Immature natural killer cell (primary cell): ENCODE measurements at regions not wholly inside any gene's neighbourhood (a gene's known extent, or its start where the extent isn't known, plus 50 kb on each side); places are given as distances from the start of the nearest gene placed in this dataset.

ENCODE experiments used
- DNase-seq, 3 donors: peaks; one replicate each; pipeline ENCODE4 v3.0.0; 2022; ENCODE audit warnings: mixed read lengths in 1 of 3
- H3K27ac Mint-ChIP-seq, 6 donors: one replicate each; pipeline ENCODE4 v1.8.0; 2020; ENCODE audit warnings: mixed read lengths in 6 of 6, mild to moderate bottlenecking in 5 of 6, inconsistent platforms in 4 of 6, moderate library complexity in 3 of 6
- H3K27me3 Mint-ChIP-seq, 3 donors: one replicate each; pipeline ENCODE4 v1.8.0; 2020 to 2021; ENCODE audit warnings: low read depth in 3 of 3, mild to moderate bottlenecking in 3 of 3, mixed read lengths in 3 of 3, moderate library complexity in 3 of 3, inconsistent platforms in 1 of 3
- H3K36me3 Mint-ChIP-seq, 3 donors: one replicate each; pipeline ENCODE4 v1.8.0; 2020; ENCODE audit warnings: mixed read lengths in 3 of 3, inconsistent platforms in 2 of 3, mild to moderate bottlenecking in 2 of 3
- H3K4me1 Mint-ChIP-seq, 2 donors: one replicate each; pipeline ENCODE4 v1.8.0; 2020; ENCODE audit warnings: inconsistent platforms in 2 of 2, mild to moderate bottlenecking in 2 of 2, mixed read lengths in 2 of 2, moderate library complexity in 1 of 2
- H3K4me3 Mint-ChIP-seq, 5 donors: one replicate each; pipeline ENCODE4 v1.8.0; 2020; ENCODE audit warnings: mild to moderate bottlenecking in 5 of 5, mixed read lengths in 5 of 5, inconsistent platforms in 3 of 5, moderate library complexity in 3 of 5
- H3K9me3 Mint-ChIP-seq, 6 donors: one replicate each; pipeline ENCODE4 v1.8.0; 2020; ENCODE audit warnings: mild to moderate bottlenecking in 6 of 6, mixed read lengths in 6 of 6, inconsistent platforms in 4 of 6, moderate library complexity in 3 of 6

DNA sequence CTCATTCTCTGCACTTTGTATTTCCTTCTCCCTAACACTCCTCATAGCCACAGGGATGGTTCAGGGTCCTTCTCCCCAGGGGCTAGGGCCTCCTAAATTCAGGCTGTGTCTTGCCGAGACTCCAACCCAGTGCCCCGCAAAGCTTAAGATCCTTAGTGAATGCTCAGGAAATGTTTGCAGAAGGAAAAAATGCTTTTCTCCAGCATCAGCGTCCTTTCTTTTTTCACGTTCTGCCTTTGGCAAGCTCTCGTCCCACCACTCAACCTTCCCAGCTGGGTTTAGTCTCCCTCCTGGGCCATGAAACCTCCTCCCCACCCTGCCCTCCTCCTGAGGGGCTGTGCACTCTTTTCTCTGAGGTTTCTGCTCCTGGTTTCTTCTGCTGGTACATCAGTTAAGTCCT, 503.8 kb upstream of the B3GAT1 start:
- Mint-ChIP-seq H3K4me3 (no peak overlapping the region), H3K36me3 (no peaks in the 10 kb centered on the region), H3K4me1 (no peaks in the 10 kb centered on the region), H3K27me3 (peaks cover 0 to 12% (median 0%) of the 10 kb centered on the region in 3 donors), H3K9me3 (peaks cover 0 to 1% (median 0%) of the 10 kb centered on the region in 6 donors), H3K27ac (no peak overlapping the region)
- DNase-seq, result no peak

DNA sequence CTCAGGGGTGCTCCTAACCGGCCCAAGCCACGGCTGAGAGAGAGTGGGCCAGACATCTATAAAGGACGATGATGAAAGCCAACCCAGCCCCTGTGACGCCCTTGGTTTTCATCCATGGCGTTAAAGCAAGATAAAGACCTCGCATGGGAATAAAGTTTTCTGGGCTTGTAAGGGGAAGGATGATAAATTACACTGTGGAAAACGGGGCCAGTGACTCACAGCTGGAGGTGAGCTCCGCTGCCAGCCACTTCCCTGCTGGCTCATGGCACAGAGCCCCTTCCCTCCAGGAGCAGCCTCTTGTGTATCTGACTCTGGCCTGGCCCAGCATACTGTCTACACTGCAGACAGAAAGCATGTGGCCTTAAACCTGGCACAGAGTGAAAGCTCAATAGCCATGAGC, 503.2 kb upstream of the B3GAT1 start:
- Mint-ChIP-seq H3K27ac (no peak overlapping the region), H3K4me1 (no peaks in the 10 kb centered on the region), H3K36me3 (no peaks in the 10 kb centered on the region), H3K27me3 (peaks cover 0 to 12% (median 0%) of the 10 kb centered on the region in 3 donors), H3K9me3 (peaks cover 0 to 1% (median 0%) of the 10 kb centered on the region in 6 donors), H3K4me3 (no peak overlapping the region)
- no peak for DNase-seq

DNA sequence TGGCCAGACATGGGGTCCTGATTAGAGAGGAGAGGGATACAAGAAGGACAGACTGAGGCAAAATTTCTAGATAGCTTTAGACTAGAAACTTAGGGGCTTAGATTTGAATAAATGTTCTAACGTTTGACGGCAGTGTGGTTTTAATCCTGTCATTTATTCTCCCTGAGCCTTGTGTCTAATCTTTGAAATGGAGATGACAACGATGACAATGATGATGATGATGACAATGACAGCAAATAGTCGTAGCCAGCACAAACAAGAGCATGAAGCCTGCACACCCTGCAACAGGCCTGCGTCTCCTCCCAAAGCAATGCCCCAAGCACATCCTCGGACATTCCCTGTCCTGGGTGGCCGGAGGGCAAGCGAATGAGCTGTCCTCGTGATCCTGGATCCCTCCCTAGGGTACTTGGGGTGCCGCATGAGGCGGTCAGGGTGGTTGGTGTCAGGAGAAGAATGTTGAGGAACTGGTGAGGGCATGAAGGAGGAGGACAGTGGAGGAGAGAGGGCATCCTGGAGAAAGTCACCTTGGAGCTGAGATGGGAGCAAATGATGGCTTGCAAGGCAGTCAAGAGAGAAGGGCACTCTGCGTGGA, 502.1 kb upstream of the B3GAT1 start:
- no peak overlapping the region for H3K4me3 Mint-ChIP-seq
- H3K4me1 Mint-ChIP-seq, result no peaks in the 10 kb centered on the region
- no peak for DNase-seq
- peaks cover 0 to 12% (median 4%) of the 10 kb centered on the region in 3 donors for H3K27me3 Mint-ChIP-seq
- peaks cover 0 to 1% (median 0%) of the 10 kb centered on the region in 6 donors for H3K9me3 Mint-ChIP-seq
- H3K36me3 Mint-ChIP-seq, result no peaks in the 10 kb centered on the region
- H3K27ac Mint-ChIP-seq, result no peak overlapping the region

DNA sequence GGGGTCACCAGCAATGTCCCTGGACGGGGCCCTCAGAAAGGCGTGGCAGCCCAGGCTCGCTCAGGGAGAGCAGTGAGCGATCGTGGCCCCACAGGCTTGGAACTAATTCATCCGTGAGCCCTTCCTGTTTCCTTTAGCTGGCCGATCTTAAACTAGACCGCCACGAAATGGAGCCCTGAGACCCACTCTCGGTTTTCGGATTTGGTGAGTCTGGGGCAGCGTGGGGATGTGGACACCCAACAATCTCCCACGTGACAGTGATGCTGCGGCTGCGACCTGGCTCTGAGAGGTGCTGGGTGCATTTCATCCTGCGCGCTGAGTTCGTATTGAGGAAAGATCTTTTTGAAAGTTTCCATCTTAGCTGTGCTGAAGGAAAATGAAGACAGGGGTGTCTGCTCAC, 501.3 kb upstream of the B3GAT1 start:
- H3K4me1 Mint-ChIP-seq, result no peaks in the 10 kb centered on the region
- no peak overlapping the region for H3K27ac Mint-ChIP-seq
- no peaks in the 10 kb centered on the region for H3K36me3 Mint-ChIP-seq

DNA sequence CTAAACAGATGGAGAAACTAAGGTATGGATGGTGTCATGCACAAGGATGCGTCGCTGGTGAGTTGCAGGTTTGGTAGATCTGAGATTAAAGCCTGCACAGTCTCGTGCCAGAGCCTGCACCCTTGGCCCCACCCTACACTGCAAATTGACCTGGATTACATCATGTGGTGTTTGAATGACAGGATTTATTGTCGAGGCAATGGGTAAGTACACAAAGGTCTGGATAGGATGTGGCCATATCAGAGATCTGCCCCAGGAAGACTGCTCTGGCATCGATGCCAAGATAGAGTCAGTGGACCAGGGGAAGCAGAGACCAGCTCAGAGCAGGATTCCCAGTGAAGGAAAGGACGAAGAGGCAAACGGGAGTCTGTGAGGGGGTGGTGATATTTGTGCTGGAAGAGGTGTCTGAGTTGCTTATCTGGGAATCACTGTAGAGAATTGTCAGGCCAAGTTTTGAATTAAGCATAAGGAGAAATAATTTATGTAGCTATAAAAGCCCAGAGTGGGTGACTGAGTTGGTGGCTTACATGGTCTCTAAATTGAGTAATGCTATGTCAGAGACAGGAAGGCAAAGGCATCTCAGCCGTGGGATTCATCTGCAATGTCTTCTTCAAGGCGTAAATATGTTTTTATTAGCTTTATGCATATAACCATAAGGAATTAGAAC, 499.6 kb upstream of the B3GAT1 start:
- H3K36me3 Mint-ChIP-seq, result no peaks in the 10 kb centered on the region
- H3K27me3 Mint-ChIP-seq, result peaks cover 0 to 17% (median 4%) of the 10 kb centered on the region in 3 donors

More for the DNA sequence above, 501.3 kb upstream of the B3GAT1 start:
- peaks cover 0 to 12% (median 4%) of the 10 kb centered on the region in 3 donors for H3K27me3 Mint-ChIP-seq
- DNase-seq, result no peak
- H3K4me3 Mint-ChIP-seq, result no peak overlapping the region
- H3K9me3 Mint-ChIP-seq, result peaks cover 0 to 1% (median 0%) of the 10 kb centered on the region in 6 donors

DNA sequence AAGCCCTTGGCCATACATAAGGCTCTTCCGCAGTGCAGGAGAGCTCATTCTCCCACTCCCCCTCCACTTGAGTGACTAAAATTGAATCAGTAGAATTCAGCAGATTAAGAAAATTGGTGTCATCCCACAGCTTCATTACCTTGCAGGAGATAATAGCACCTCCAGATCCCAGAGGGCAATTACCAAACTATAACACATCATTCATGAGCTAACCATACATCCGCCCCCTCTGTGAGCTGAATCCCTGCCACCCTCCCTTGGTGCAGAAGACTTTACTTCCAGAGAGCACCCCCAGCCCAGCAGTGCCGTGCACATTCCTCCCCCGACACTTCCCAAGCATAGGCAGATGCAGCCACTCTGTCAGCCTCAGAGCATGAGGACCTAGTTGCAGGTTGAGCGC, 496.5 kb upstream of the B3GAT1 start:
- no peak overlapping the region for H3K27ac Mint-ChIP-seq
- no peaks in the 10 kb centered on the region for H3K4me1 Mint-ChIP-seq
- H3K36me3 Mint-ChIP-seq, result no peaks in the 10 kb centered on the region
- no peak overlapping the region for H3K4me3 Mint-ChIP-seq
- no peak for DNase-seq
- no peaks in the 10 kb centered on the region for H3K9me3 Mint-ChIP-seq
- peaks cover 3 to 15% (median 5%) of the 10 kb centered on the region in 3 donors for H3K27me3 Mint-ChIP-seq

More for the DNA sequence above, 499.6 kb upstream of the B3GAT1 start:
- DNase-seq, result no peak
- Mint-ChIP-seq H3K27ac (no peak overlapping the region), H3K4me3 (no peak overlapping the region), H3K9me3 (peaks cover 0 to 1% (median 0%) of the 10 kb centered on the region in 6 donors), H3K4me1 (no peaks in the 10 kb centered on the region)

DNA sequence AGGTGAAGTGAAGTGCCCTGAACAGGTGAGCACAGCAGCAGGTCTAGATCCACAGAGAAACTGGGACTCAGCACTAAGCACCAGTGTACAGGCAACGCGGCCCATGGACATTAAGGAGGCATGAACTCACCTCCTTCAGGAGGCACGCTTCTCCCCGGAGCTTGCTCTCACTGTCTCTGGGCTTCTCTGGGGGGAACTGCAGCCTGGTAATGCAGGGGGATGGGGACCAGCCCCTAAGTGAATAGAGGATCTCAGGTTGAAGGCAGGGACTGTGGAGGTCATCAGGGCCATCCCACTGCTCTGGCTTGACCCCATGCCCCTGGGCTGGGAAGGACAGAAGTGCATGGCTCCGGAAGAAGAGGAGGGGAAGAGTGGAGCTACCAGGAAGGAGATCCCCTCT, 495.6 kb upstream of the B3GAT1 start:
- H3K27me3 Mint-ChIP-seq, result peaks cover 3 to 11% (median 5%) of the 10 kb centered on the region in 3 donors
- no peak overlapping the region for H3K27ac Mint-ChIP-seq
- no peak overlapping the region for H3K4me3 Mint-ChIP-seq
- H3K4me1 Mint-ChIP-seq, result no peaks in the 10 kb centered on the region
- no peaks in the 10 kb centered on the region for H3K36me3 Mint-ChIP-seq
- H3K9me3 Mint-ChIP-seq, result no peaks in the 10 kb centered on the region
- no peak for DNase-seq

DNA sequence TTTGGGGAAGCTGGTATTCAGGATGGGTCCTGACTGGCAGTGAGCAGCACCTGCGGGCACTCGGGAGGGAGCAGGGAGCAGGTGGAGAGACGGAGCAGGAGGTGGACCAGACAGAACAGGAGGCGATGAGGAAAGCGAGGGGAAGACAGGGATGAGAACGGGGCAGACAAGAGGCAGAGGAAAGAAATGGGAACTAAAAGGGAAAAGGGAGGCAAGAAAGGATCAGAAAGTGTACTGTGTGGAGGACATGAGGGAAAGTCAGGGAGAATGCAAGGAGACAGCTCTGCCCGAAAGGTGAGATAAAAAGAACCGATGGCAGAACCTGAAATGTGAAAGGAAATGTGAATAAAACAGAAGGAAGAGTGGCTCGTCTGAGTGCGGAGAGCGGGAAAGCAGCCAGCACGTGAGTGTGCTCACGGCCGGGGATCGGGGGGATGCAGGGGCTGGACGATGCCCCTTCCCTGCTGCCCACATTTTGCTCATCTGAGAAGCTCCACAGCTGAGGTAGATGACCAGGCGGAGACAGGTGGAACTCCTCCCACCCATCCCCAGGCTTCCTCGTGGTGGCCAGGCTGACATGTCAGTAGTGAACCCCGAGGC, 494.4 kb upstream of the B3GAT1 start:
- H3K36me3 Mint-ChIP-seq, result no peaks in the 10 kb centered on the region
- no peaks in the 10 kb centered on the region for H3K9me3 Mint-ChIP-seq
- H3K27me3 Mint-ChIP-seq, result peaks cover 3 to 12% (median 5%) of the 10 kb centered on the region in 3 donors
- no peaks in the 10 kb centered on the region for H3K4me1 Mint-ChIP-seq
- DNase-seq, result no peak
- H3K4me3 Mint-ChIP-seq, result no peak overlapping the region
- no peak overlapping the region for H3K27ac Mint-ChIP-seq

DNA sequence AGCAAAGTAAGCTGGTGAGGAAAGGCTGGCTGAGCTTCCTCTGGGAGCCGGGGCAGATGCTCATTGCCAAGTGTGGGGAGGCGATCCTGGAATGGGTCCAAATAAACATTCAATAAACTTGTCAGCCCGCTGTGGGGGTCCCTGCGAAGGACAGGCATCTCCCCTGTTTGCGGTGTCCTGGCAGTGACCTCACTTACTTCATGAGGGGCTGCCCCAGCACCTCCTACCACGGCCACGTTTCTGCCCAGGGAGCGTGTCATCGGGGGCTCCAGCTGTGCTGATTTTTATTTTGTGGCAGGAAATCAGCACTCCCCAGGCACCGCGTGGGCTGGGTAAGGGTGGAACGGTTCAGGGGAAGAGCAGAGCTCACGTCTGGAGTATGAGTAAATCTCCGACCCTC, 493.9 kb upstream of the B3GAT1 start:
- Mint-ChIP-seq H3K27me3 (peaks cover 3 to 12% (median 5%) of the 10 kb centered on the region in 3 donors), H3K4me3 (no peak overlapping the region), H3K36me3 (no peaks in the 10 kb centered on the region), H3K4me1 (no peaks in the 10 kb centered on the region), H3K27ac (no peak overlapping the region), H3K9me3 (no peaks in the 10 kb centered on the region)
- DNase-seq, result no peak

DNA sequence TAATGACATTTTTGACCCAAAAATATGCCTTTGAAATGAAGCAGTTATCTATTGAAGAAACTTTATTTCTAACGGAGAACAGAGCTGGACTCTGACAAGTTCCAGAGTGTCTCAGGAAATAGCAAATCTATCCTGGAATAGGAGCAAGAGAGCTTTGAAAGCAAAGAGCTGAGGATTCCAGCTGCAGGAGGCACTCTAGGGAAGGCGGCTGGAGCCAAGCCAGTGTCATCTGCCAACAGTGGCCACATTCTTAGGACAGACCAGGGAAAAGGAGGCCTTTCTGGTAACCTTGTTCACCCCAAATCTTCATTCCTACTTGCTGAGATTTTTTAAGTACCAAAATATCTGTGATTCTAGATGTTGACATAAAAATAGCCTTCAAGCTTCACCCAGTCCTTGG, 493.5 kb upstream of the B3GAT1 start:
- no peaks in the 10 kb centered on the region for H3K9me3 Mint-ChIP-seq
- H3K27me3 Mint-ChIP-seq, result peaks cover 3 to 12% (median 5%) of the 10 kb centered on the region in 3 donors
- H3K36me3 Mint-ChIP-seq, result no peaks in the 10 kb centered on the region
- H3K27ac Mint-ChIP-seq, result no peak overlapping the region
- no peak for DNase-seq
- no peaks in the 10 kb centered on the region for H3K4me1 Mint-ChIP-seq
- no peak overlapping the region for H3K4me3 Mint-ChIP-seq

DNA sequence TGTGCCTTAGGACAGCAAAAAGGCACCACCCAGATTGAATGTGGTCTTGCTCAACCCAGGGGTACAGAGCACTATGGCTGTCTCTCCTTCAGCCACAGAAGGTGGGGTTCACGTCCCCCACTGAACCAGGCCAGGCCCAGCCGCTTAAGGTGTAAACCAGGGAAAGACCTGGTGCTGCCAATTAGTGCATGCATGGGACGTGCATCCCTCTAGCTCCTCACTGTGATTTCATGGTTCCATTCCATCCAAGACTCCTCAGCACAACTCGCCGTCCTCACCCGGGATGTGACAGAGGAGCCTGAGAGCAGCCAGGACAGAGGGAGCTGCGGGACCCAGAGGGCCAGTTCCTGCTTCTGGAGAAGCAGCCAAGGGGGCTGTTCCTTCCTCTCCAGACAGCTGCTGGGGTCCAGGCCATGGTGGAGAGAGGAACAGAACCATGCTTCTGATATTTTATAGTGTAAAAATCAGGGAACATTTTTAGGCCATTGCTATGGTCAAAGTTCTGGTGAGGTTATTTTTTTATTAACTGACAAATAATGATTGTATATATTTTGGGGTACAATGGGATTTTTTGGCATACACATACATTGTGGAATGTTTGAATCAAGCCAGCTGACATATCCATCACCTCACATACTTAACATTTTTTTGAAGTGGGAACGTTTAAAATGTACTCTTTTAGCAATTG, 492.2 kb upstream of the B3GAT1 start:
- no peak for DNase-seq
- Mint-ChIP-seq H3K36me3 (no peaks in the 10 kb centered on the region), H3K4me1 (no peaks in the 10 kb centered on the region), H3K27ac (no peak overlapping the region), H3K9me3 (no peaks in the 10 kb centered on the region), H3K4me3 (no peak overlapping the region), H3K27me3 (peaks cover 5 to 17% (median 8%) of the 10 kb centered on the region in 3 donors)

DNA sequence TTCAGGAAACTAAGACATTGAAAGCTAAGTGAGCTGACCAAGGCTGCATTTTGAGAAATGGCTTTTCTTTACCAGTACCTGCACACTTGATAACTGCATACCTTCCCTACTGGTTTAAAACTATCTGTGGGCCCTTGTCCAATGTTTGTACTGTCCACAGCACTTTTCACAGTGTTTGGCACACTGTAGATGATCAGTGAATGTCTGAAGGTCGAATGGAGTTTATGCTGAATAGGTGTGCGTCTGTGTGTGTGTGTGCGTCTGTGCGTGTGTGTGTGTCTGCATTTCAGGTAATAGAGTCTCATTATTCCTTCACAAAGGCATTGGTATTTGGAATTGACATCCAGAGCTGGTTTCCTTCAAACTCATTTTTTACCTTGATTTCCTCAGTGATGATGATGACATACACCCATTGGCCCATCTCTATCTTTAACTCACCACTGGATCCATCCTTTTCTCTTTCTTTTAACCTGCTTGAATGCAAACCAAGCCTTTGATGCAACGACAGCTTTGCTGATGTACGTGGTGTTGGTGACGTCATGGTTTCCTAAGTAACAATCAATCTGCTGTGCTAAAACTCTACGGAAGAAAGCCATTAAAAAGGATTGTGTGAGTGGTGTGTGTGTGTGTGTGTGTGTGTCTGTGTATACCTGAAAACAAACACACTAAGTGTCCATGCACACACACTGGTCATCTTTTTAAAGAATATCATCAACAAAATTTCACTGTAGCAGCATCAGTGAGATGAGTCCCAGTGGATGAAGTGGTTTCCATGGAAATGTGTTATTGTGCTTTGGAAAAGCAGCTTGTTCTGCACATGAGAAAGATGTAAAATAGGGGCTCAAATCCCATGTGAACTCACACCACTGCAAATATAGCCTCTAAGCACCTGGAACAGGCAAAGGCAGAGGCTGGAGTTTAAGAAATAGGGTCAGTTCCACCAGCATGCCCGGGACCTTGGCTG, 490.2 kb upstream of the B3GAT1 start:
- Mint-ChIP-seq H3K36me3 (no peaks in the 10 kb centered on the region), H3K4me3 (no peak overlapping the region), H3K27ac (no peak overlapping the region), H3K4me1 (no peaks in the 10 kb centered on the region), H3K27me3 (peaks cover 5 to 17% (median 11%) of the 10 kb centered on the region in 3 donors), H3K9me3 (no peaks in the 10 kb centered on the region)
- DNase-seq, result no peak

DNA sequence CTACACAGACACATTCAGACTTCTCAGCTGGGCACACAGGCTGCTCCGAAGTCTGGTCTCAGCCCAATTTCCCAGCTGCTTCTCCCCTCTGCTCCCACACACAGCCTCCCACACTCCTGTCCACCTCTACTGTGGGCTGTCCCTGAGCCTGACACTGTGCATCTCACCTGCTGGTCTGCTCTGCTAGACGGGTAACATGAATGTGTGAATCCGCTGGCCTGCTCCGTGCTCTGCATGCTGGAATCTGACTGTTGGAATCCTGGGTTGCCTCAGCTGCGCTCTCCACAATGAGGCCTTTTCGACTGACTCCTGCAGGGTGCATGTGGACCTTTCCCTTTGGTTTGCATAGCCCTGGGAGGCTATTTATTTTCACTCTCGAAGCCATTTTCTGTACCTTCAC, 489.5 kb upstream of the B3GAT1 start:
- Mint-ChIP-seq H3K36me3 (no peaks in the 10 kb centered on the region), H3K27me3 (peaks cover 5 to 11% (median 11%) of the 10 kb centered on the region in 3 donors), H3K4me1 (no peaks in the 10 kb centered on the region), H3K9me3 (no peaks in the 10 kb centered on the region), H3K4me3 (no peak overlapping the region), H3K27ac (no peak overlapping the region)
- no peak for DNase-seq
